BJ (cell line): ENCODE measurements at regions not wholly inside any gene's neighbourhood (a gene's known extent, or its start where the extent isn't known, plus 50 kb on each side); places are given as distances from the start of the nearest gene placed in this dataset.

Source experiments
- CTCF ChIA-PET: fragments of 350-600 bp; formaldehyde crosslinking; extraction: SDS; loops from one replicate; lab custom pipeline; 2021; ENCODE audit warnings: antibody characterized with exemption, inconsistent platforms; lab: Yijun Ruan, JAX
- POLR2A ChIA-PET: fragments of 300-600 bp; sonication (Branson Sonifier 250); formaldehyde crosslinking; extraction: SDS; loops from one replicate; lab custom pipeline; 2021; ENCODE audit warnings: antibody characterized with exemption; lab: Charles Lee
- DNase-seq: peaks from one replicate; pipeline ENCODE4 v3.0.0-alpha.2; 2011; ENCODE audit warnings: low read depth
- H3K27me3 ChIP-seq: 2 replicates; pipeline ENCODE4 v1.6.0; 2011; ENCODE audit warnings: low read length; ENCODE audit not compliant: control insufficient read depth, insufficient read depth
- H3K36me3 ChIP-seq: 2 replicates; pipeline ENCODE4 v1.5.1; 2011; ENCODE audit warnings: low read length; ENCODE audit not compliant: control insufficient read depth, insufficient read depth
- H3K4me3 ChIP-seq: 2 replicates; pipeline ENCODE4 v1.5.1; 2011; ENCODE audit warnings: low read depth, mild to moderate bottlenecking, control low read depth, low read length
- TF ChIP-seq, protein P1 (sequence below): IDR thresholded peaks from 2 replicates; pipeline ENCODE4 v1.5.1; 2011; ENCODE audit warnings: low read depth, mild to moderate bottlenecking, control low read depth, inconsistent platforms, low read length, moderate library complexity; ENCODE audit not compliant: insufficient read depth

DNA sequence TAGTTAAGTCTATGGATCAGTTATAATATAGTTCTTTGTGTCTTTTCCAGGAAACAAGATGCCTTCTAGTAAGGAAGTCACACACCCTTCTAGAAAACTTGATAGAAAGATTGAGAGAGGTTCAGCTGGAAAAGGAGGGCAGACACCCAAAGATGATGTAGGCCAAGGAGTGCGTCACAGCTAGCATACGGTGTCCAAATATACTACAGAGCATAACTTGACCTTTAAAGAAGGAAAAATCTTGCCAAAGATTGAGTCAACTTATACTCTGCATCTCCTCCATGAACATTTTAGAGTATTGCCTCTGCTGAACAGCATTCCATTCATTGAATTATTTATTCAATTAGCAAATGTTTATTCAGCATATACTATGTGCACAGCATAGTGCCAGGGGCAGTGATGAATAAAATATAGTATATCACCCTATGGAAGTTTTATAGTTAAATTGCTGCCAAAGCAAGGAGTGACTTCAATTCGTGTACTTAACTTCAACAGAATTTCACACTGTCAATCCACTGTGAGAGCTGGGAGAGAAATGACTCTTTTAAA, 51.9 kb upstream of the SLC6A14 start:
- TF ChIP-seq, protein P1, sequence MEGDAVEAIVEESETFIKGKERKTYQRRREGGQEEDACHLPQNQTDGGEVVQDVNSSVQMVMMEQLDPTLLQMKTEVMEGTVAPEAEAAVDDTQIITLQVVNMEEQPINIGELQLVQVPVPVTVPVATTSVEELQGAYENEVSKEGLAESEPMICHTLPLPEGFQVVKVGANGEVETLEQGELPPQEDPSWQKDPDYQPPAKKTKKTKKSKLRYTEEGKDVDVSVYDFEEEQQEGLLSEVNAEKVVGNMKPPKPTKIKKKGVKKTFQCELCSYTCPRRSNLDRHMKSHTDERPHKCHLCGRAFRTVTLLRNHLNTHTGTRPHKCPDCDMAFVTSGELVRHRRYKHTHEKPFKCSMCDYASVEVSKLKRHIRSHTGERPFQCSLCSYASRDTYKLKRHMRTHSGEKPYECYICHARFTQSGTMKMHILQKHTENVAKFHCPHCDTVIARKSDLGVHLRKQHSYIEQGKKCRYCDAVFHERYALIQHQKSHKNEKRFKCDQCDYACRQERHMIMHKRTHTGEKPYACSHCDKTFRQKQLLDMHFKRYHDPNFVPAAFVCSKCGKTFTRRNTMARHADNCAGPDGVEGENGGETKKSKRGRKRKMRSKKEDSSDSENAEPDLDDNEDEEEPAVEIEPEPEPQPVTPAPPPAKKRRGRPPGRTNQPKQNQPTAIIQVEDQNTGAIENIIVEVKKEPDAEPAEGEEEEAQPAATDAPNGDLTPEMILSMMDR, result no peak
- DNase-seq, result no peak
- ChIA-PET CTCF (no interaction called here), POLR2A (no interaction called here)
- H3K27me3 ChIP-seq, result no peaks in the 10 kb centered on the region
- no peak overlapping the region for H3K4me3 ChIP-seq
- H3K36me3 ChIP-seq, result no peaks in the 10 kb centered on the region
